ENCODE measurements at regions not wholly inside any gene's neighbourhood (a gene's known extent, or its start where the extent isn't known, plus 50 kb on each side); places are given as distances from the start of the nearest gene placed in this dataset.

DNA sequence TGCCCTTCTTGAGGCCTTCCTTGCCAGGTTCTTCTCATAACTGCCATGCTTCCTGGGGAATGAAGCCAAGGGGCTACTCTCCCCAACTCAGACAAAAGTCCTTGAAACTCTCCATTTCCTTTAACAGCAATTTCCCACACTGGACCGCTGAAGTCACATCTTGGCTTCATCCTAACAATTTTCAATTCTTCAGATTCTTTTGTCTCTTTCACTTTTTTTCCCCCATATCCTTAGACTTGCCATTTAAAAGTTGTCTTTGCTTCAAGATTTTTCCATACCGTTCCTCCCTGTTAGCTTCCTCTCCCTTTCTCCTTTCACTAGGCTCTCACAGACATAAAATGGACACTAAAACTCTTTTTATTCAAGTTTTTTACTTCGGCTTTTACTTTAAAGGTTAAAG, 93.1 kb upstream of the ITGA1 start:
- Histone ChIP-seq H3K27ac (no peak overlapping the region), H3K36me3 (ENCODE audit: insufficient read depth in 1 of 2, low read depth in 1 of 2) (no peaks in the 10 kb centered on the region), H3K9me3 (no peaks in the 10 kb centered on the region), H3K27me3 (ENCODE audit: insufficient read depth in 3 of 3, low read length in 2 of 3) (no peaks in the 10 kb centered on the region), H3K4me3 (no peak overlapping the region), H3K4me1 (peaks cover 5% of the 10 kb centered on the region)
- WGBS, 3 donors: 55 to 60% (median 55%) methylated on average over 3 of the region's 3 CpGs
- TF ChIP-seq, protein P1, sequence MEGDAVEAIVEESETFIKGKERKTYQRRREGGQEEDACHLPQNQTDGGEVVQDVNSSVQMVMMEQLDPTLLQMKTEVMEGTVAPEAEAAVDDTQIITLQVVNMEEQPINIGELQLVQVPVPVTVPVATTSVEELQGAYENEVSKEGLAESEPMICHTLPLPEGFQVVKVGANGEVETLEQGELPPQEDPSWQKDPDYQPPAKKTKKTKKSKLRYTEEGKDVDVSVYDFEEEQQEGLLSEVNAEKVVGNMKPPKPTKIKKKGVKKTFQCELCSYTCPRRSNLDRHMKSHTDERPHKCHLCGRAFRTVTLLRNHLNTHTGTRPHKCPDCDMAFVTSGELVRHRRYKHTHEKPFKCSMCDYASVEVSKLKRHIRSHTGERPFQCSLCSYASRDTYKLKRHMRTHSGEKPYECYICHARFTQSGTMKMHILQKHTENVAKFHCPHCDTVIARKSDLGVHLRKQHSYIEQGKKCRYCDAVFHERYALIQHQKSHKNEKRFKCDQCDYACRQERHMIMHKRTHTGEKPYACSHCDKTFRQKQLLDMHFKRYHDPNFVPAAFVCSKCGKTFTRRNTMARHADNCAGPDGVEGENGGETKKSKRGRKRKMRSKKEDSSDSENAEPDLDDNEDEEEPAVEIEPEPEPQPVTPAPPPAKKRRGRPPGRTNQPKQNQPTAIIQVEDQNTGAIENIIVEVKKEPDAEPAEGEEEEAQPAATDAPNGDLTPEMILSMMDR (IDR thresholded peaks at IDR 0.05): no peak
- intact Hi-C loops (cut with DNase I): loop anchor here in 1 of 2 donors (5.0 kb wide), 1 partner anchor 228 kb away; no protein-coding TSS in a partner anchor
- DNase-seq: no peak
- no peak for ATAC-seq

DNA sequence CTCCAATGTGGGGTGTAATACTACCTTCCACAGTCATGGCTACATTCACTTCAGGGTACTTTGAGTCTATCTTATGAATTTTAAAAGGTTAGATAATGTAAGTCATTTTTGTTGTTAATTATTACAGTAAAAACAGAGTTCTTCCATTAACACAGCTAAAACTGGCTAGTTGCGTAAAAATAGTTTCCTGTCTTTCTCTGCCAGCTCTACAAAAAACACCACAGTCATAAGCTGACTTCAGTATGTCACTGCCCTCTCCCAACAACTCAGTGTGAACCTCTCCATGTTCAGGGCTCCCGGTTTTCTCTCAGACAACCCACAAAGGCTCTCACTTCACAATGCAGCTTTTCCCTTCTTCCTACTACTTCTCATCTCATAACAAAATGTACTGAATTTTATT, 84.8 kb upstream of the ITGA1 start:
- H3K27ac ChIP-seq: no peak overlapping the region
- no peaks in the 10 kb centered on the region for H3K4me1 ChIP-seq
- no peak overlapping the region for H3K4me3 ChIP-seq
- TF ChIP-seq, protein P1 (IDR thresholded peaks at IDR 0.05): no peak
- H3K36me3 ChIP-seq (ENCODE audit: insufficient read depth in 1 of 2, low read depth in 1 of 2): no peaks in the 10 kb centered on the region
- whole genome bisulfite sequencing, 3 donors: 50 to 68% (median 66%) methylated on average over 2 of the region's 2 CpGs
- no peak for DNase-seq
- ATAC-seq: no peak
- H3K27me3 ChIP-seq (ENCODE audit: insufficient read depth in 3 of 3, low read length in 2 of 3): no peaks in the 10 kb centered on the region
- no peaks in the 10 kb centered on the region for H3K9me3 ChIP-seq
- intact Hi-C loops (cut with DNase I): no loop called here

DNA sequence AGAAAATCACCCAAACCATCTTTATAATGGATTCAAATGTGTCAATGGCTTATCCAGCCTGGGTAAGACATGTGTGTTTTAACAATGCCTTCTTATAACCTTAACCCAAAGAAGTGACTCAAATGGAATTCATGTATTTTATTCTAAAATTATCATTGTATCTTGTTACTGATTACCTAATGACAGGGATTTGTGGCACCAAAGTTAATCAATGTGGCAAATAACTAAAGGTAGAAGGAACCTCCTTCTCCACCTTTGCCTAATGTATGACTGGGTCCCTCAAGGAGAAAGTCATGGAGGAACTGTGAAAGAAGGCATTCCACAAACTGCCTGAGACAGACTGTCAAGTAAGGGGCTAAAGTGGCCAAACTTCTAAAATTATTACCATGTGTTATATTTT, 84.4 kb upstream of the ITGA1 start:
- H3K4me3 ChIP-seq: no peak overlapping the region

DNA sequence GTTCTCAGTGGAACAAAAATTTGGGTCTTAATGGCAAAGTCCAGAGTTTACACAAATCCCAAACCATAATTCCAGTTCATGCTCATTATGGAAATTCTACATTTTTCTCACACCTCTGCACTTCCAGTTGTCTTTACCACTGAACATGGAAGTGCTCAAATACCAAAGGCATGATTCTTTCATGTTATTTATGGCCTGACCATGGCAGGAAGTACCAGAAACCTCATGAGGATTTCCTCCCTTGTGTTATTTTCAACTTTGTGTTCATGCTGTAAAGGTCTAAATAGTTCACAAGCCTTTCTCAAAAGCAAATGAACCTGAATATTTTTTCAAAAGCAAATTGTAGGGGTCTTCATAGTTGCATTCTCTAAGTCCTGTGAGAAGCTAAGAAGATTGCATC, 82.0 kb upstream of the ITGA1 start:
- intact Hi-C loops (cut with DNase I): no loop called here
- DNase-seq: no peak
- Histone ChIP-seq H3K4me3 (no peak overlapping the region), H3K27me3 (ENCODE audit: insufficient read depth in 3 of 3, low read length in 2 of 3) (no peaks in the 10 kb centered on the region), H3K4me1 (peaks cover 6% of the 10 kb centered on the region), H3K27ac (no peak overlapping the region), H3K36me3 (ENCODE audit: insufficient read depth in 1 of 2, low read depth in 1 of 2) (no peaks in the 10 kb centered on the region), H3K9me3 (no peaks in the 10 kb centered on the region)
- ATAC-seq: no peak
- TF ChIP-seq, protein P1 (IDR thresholded peaks at IDR 0.05): no peak

More for the DNA sequence above, 84.4 kb upstream of the ITGA1 start:
- Histone ChIP-seq H3K27ac (no peak overlapping the region), H3K4me1 (peaks cover 4% of the 10 kb centered on the region), H3K9me3 (no peaks in the 10 kb centered on the region), H3K36me3 (ENCODE audit: insufficient read depth in 1 of 2, low read depth in 1 of 2) (no peaks in the 10 kb centered on the region), H3K27me3 (ENCODE audit: insufficient read depth in 3 of 3, low read length in 2 of 3) (no peaks in the 10 kb centered on the region)
- intact Hi-C loops (cut with DNase I): no loop called here
- DNase-seq (no peak), ATAC-seq (no peak)
- TF ChIP-seq, protein P1 (IDR thresholded peaks at IDR 0.05): no peak

DNA sequence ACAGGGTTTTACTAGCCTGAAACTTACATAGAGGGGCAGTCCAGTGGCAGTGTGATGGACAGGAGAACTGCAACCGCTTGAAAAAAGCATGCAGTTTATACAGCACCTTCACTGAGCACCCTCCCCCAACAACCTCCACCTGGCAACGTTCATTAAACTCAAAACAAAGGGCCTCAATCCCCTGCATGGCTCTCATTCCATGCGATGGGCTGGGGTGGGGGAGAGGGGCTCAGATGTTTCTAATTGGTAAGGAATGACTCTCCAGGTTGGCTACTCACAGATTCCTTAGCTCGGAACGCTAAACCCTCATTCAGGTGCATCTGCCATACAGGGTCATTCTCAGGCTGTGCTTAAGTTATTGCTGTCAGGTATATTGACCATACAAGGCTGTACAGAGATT, 80.9 kb upstream of the ITGA1 start:
- H3K27me3 ChIP-seq (ENCODE audit: insufficient read depth in 3 of 3, low read length in 2 of 3): no peaks in the 10 kb centered on the region
- no peak for ATAC-seq
- no peak overlapping the region for H3K4me3 ChIP-seq
- 60 to 66% (median 62%) methylated on average over 5 of the region's 5 CpGs for WGBS, 3 donors
- H3K27ac ChIP-seq: no peak overlapping the region
- intact Hi-C loops (cut with DNase I): no loop called here
- H3K36me3 ChIP-seq (ENCODE audit: insufficient read depth in 1 of 2, low read depth in 1 of 2): no peaks in the 10 kb centered on the region
- no peaks in the 10 kb centered on the region for H3K9me3 ChIP-seq
- peaks cover 6% of the 10 kb centered on the region for H3K4me1 ChIP-seq
- no peak for DNase-seq
- TF ChIP-seq, protein P1 (IDR thresholded peaks at IDR 0.05): no peak

Data from psoas muscle (tissue), 7 donors.